B cell (primary cell): ENCODE measurements at regions not wholly inside any gene's neighbourhood (a gene's known extent, or its start where the extent isn't known, plus 50 kb on each side); places are given as distances from the start of the nearest gene placed in this dataset.

ENCODE experiments used
- EZH2 ChIP-seq: IDR thresholded peaks from 2 replicates; pipeline ENCODE4 v1.6.1; 2012; ENCODE audit warnings: borderline replicate concordance, low read depth, mild to moderate bottlenecking, moderate library complexity, low read length; ENCODE audit not compliant: insufficient read depth, poor library complexity, severe bottlenecking
- TF ChIP-seq, protein P1 (sequence below): fragments of 200-600 bp; IDR thresholded peaks from one replicate; pipeline ENCODE4 v1.8.0; 2022; ENCODE audit warnings: antibody characterized with exemption, mild to moderate bottlenecking

DNA sequence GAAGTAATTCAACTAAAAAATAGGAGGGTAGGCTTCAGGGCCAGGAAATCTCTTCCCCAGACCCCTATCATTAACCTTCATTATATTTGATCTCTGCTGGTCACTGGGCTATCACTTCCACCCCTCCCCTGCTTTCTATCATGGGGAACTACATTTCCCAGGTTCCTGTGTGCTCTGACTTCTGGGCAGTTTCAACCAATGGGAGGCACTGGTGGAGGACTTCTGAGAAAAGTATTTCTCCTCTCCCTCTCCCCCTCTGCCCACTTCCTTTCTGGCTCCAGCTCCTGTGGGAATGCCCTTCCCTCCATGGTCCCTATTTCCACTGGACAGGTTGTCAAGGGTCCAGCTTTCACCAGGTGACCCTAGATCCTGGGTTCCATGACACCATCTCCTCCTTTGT lies 364.4 kb downstream of the C16orf95 start:
- no peak for TF ChIP-seq EZH2
- TF ChIP-seq, protein P1, sequence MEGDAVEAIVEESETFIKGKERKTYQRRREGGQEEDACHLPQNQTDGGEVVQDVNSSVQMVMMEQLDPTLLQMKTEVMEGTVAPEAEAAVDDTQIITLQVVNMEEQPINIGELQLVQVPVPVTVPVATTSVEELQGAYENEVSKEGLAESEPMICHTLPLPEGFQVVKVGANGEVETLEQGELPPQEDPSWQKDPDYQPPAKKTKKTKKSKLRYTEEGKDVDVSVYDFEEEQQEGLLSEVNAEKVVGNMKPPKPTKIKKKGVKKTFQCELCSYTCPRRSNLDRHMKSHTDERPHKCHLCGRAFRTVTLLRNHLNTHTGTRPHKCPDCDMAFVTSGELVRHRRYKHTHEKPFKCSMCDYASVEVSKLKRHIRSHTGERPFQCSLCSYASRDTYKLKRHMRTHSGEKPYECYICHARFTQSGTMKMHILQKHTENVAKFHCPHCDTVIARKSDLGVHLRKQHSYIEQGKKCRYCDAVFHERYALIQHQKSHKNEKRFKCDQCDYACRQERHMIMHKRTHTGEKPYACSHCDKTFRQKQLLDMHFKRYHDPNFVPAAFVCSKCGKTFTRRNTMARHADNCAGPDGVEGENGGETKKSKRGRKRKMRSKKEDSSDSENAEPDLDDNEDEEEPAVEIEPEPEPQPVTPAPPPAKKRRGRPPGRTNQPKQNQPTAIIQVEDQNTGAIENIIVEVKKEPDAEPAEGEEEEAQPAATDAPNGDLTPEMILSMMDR: no peak
